Smooth muscle cell (in vitro differentiated cells): ENCODE measurements at regions not wholly inside any gene's neighbourhood (a gene's known extent, or its start where the extent isn't known, plus 50 kb on each side); places are given as distances from the start of the nearest gene placed in this dataset.

Experiments used
- DNase-seq: peaks from one replicate; lab custom pipeline; 2025; ENCODE audit not compliant: unreplicated experiment; lab: John Stamatoyannopoulos, UW
- H2AFZ ChIP-seq: fragments of 200-600 bp; sonication (generic); 2 replicates; pipeline ENCODE4 v1.6.0; 2016; ENCODE audit warnings: antibody characterized with exemption, low read depth, mild to moderate bottlenecking
- H3F3A ChIP-seq: fragments of 200-600 bp; sonication (generic); 2 replicates; pipeline ENCODE4 v1.6.0; 2017; ENCODE audit warnings: antibody characterized with exemption, low read depth
- H3K27ac ChIP-seq: fragments of 200-600 bp; sonication (generic); 2 replicates; pipeline ENCODE4 v1.5.1; 2016; ENCODE audit warnings: low read depth, mild to moderate bottlenecking
- H3K27me3 ChIP-seq: fragments of 200-600 bp; sonication (generic); 2 replicates; pipeline ENCODE4 v1.6.1; 2016; ENCODE audit warnings: low read depth, mild to moderate bottlenecking
- H3K36me3 ChIP-seq: fragments of 200-600 bp; sonication (generic); 2 replicates; pipeline ENCODE4 v1.5.1; 2016; ENCODE audit warnings: low read depth
- H3K4me1 ChIP-seq: fragments of 200-600 bp; sonication (generic); 2 replicates; pipeline ENCODE4 v1.5.1; 2016; ENCODE audit warnings: low read depth
- H3K4me2 ChIP-seq: fragments of 200-600 bp; sonication (generic); 2 replicates; pipeline ENCODE4 v1.6.0; 2016; ENCODE audit warnings: mild to moderate bottlenecking
- H3K4me3 ChIP-seq: fragments of 200-600 bp; sonication (generic); 2 replicates; pipeline ENCODE4 v1.5.1; 2016; ENCODE audit warnings: mild to moderate bottlenecking
- H3K79me2 ChIP-seq: fragments of 200-600 bp; sonication (generic); 2 replicates; pipeline ENCODE4 v1.6.0; 2016; ENCODE audit warnings: low read depth, mild to moderate bottlenecking
- H3K9ac ChIP-seq: fragments of 200-600 bp; sonication (generic); 2 replicates; pipeline ENCODE4 v1.6.0; 2016; ENCODE audit warnings: low read depth
- H3K9me3 ChIP-seq: fragments of 200-600 bp; sonication (generic); replicated peaks from 2 replicates; pipeline ENCODE4 v1.5.1; 2016; ENCODE audit warnings: low read depth
- H4K20me1 ChIP-seq: fragments of 200-600 bp; sonication (generic); 2 replicates; pipeline ENCODE4 v1.6.0; 2016; ENCODE audit warnings: low read depth
- CTCF ChIP-seq: fragments of 200-600 bp; sonication (generic); IDR thresholded peaks from 2 replicates; pipeline ENCODE4 v1.5.1; 2017; ENCODE audit warnings: borderline replicate concordance, mild to moderate bottlenecking, antibody characterized with exemption; ENCODE audit not compliant: insufficient read depth, poor library complexity, severe bottlenecking
- WGBS: methylation state at CpG from one replicate; pipeline ENCODE4 v1.1.7; 2016; ENCODE audit warnings: low lambda C conversion rate; 5-methylcytosine and 5-hydroxymethylcytosine counted together

GRCh38 chr2:177076636-177077179, 135.9 kb upstream of the HNRNPA3 start:
- H3K4me1 ChIP-seq = no peaks in the 10 kb centered on the region
- H3K9me3 ChIP-seq = no peaks in the 10 kb centered on the region
- no peaks in the 10 kb centered on the region for H3K79me2 ChIP-seq
- no peak overlapping the region for H3K9ac ChIP-seq
- 51% methylated on average over 4 of the region's 4 CpGs for WGBS
- no peak overlapping the region for H3K27ac ChIP-seq
- no peaks in the 10 kb centered on the region for H3K36me3 ChIP-seq
- no peaks in the 10 kb centered on the region for H3F3A ChIP-seq
- no peaks in the 10 kb centered on the region for H4K20me1 ChIP-seq
- TF ChIP-seq CTCF = no peak
- H3K4me2 ChIP-seq = no peak overlapping the region
- H3K4me3 ChIP-seq = no peak overlapping the region
- no peak overlapping the region for H2AFZ ChIP-seq
- H3K27me3 ChIP-seq = no peaks in the 10 kb centered on the region
- DNase-seq = no peak

- 62% methylated on average over 2 of the region's 2 CpGs for WGBS
- Histone ChIP-seq H3K4me3 (no peak overlapping the region), H3K4me1 (no peaks in the 10 kb centered on the region), H3K36me3 (no peaks in the 10 kb centered on the region), H4K20me1 (no peaks in the 10 kb centered on the region), H3K4me2 (no peak overlapping the region), H3K27me3 (peaks cover 7% of the 10 kb centered on the region), H3F3A (no peaks in the 10 kb centered on the region), H2AFZ (no peak overlapping the region), H3K9ac (no peak overlapping the region), H3K9me3 (no peaks in the 10 kb centered on the region), H3K79me2 (no peaks in the 10 kb centered on the region), H3K27ac (no peak overlapping the region)
- no peak for TF ChIP-seq CTCF
- no peak for DNase-seq
Observed at GRCh38 chr2:177077778-177078177, 134.8 kb upstream of the HNRNPA3 start.

GRCh38 chr2:177078416-177078815, 134.2 kb upstream of the HNRNPA3 start:
- Histone ChIP-seq H3K9me3 (no peaks in the 10 kb centered on the region), H3K4me1 (no peaks in the 10 kb centered on the region), H3K27me3 (peaks cover 13% of the 10 kb centered on the region), H3K9ac (no peak overlapping the region), H3K27ac (no peak overlapping the region), H2AFZ (no peak overlapping the region), H3K4me2 (no peak overlapping the region), H4K20me1 (no peaks in the 10 kb centered on the region), H3K79me2 (no peaks in the 10 kb centered on the region), H3K4me3 (no peak overlapping the region), H3F3A (no peaks in the 10 kb centered on the region), H3K36me3 (no peaks in the 10 kb centered on the region)
- 72% methylated on average over 3 of the region's 3 CpGs for WGBS
- TF ChIP-seq CTCF = no peak
- no peak for DNase-seq

- Histone ChIP-seq H3K4me1 (no peaks in the 10 kb centered on the region), H2AFZ (no peak overlapping the region), H3K9ac (no peak overlapping the region), H3K79me2 (no peaks in the 10 kb centered on the region), H3K27ac (no peak overlapping the region), H3K27me3 (peaks cover 13% of the 10 kb centered on the region), H3K36me3 (no peaks in the 10 kb centered on the region), H3K4me2 (no peak overlapping the region), H3F3A (no peaks in the 10 kb centered on the region), H3K4me3 (no peak overlapping the region), H3K9me3 (no peaks in the 10 kb centered on the region), H4K20me1 (no peaks in the 10 kb centered on the region)
- TF ChIP-seq CTCF = no peak
- DNase-seq = no peak
- 55% methylated on average over 3 of the region's 3 CpGs for WGBS
Observed at GRCh38 chr2:177078855-177079254, 133.7 kb upstream of the HNRNPA3 start.
